AG10803 (cell line): ENCODE measurements at regions not wholly inside any gene's neighbourhood (a gene's known extent, or its start where the extent isn't known, plus 50 kb on each side); places are given as distances from the start of the nearest gene placed in this dataset.

Experiments
- DNase-seq: peaks from one replicate; pipeline ENCODE4 v3.0.0; 2010; ENCODE audit warnings: low read depth
- H3K4me3 ChIP-seq: 2 replicates; pipeline ENCODE4 v1.5.1; 2011; ENCODE audit warnings: mild to moderate bottlenecking, low read length, control low read depth
- CTCF ChIP-seq: conservative IDR thresholded peaks from 2 replicates; pipeline ENCODE4 v1.5.1; 2011; ENCODE audit warnings: mild to moderate bottlenecking, low read length, control low read depth, inconsistent platforms

- DNase-seq, result no peak
- no peak for TF ChIP-seq CTCF
- H3K4me3 ChIP-seq, result no peak overlapping the region
Measured at GRCh38 chr15:38614621-38615020, 50.0 kb upstream of the RASGRP1 start.

GRCh38 chr15:38617831-38618230, 53.2 kb upstream of the RASGRP1 start:
- H3K4me3 ChIP-seq, result no peak overlapping the region
- DNase-seq, result no peak
- TF ChIP-seq CTCF, result no peak

- TF ChIP-seq CTCF, result no peak
- no peak overlapping the region for H3K4me3 ChIP-seq
- DNase-seq, result no peak
Measured at GRCh38 chr15:38618242-38618955, 53.8 kb upstream of the RASGRP1 start.

- DNase-seq, result no peak
- TF ChIP-seq CTCF, result no peak
- H3K4me3 ChIP-seq, result no peak overlapping the region
Measured at GRCh38 chr15:38620098-38620497, 55.5 kb upstream of the RASGRP1 start.

- DNase-seq, result no peak
- H3K4me3 ChIP-seq, result no peak overlapping the region
- no peak for TF ChIP-seq CTCF
Measured at GRCh38 chr15:38620851-38621594, 56.4 kb upstream of the RASGRP1 start.

- no peak for DNase-seq
- no peak for TF ChIP-seq CTCF
Measured at GRCh38 chr15:38622304-38622703, 57.7 kb upstream of the RASGRP1 start.

GRCh38 chr15:38622908-38623307, 58.3 kb upstream of the RASGRP1 start:
- no peak for TF ChIP-seq CTCF
- DNase-seq, result no peak
- no peak overlapping the region for H3K4me3 ChIP-seq

More at GRCh38 chr15:38622304-38622703, 57.7 kb upstream of the RASGRP1 start:
- H3K4me3 ChIP-seq, result no peak overlapping the region
